Endothelial cell of umbilical vein (primary cell): ENCODE measurements at regions not wholly inside any gene's neighbourhood (a gene's known extent, or its start where the extent isn't known, plus 50 kb on each side); places are given as distances from the start of the nearest gene placed in this dataset.

Experiments used
- EZH2 ChIP-seq: IDR thresholded peaks from 2 replicates; pipeline ENCODE4 v1.6.1; 2012; ENCODE audit warnings: borderline replicate concordance, low read depth, mild to moderate bottlenecking, moderate library complexity, low read length, inconsistent platforms; ENCODE audit not compliant: severe bottlenecking
- FOS ChIP-seq: IDR thresholded peaks from 2 replicates; pipeline ENCODE4 v1.6.1; 2011; ENCODE audit warnings: mild to moderate bottlenecking, low read length, moderate library complexity, borderline replicate concordance; ENCODE audit not compliant: insufficient read depth
- GATA2 ChIP-seq: IDR thresholded peaks from 2 replicates; pipeline ENCODE4 v1.7.0; 2011; ENCODE audit warnings: low read depth, mild to moderate bottlenecking, moderate library complexity, mixed read lengths, low read length; ENCODE audit not compliant: insufficient read length, insufficient read depth
- MAX ChIP-seq: IDR thresholded peaks from 2 replicates; pipeline ENCODE4 v1.6.1; 2011; ENCODE audit not compliant: insufficient read depth, insufficient read length
- MYC ChIP-seq: IDR thresholded peaks from one replicate; pipeline ENCODE4 v1.6.1; 2011; ENCODE audit warnings: mild to moderate bottlenecking, low read depth, low read length
- POLR2A ChIP-seq: IDR thresholded peaks from 2 replicates; pipeline ENCODE4 v1.6.1; 2012; ENCODE audit warnings: low read depth, mild to moderate bottlenecking, control low read depth, low read length
- POLR2AphosphoS5 ChIP-seq: IDR thresholded peaks from 2 replicates; pipeline ENCODE4 v1.6.1; 2012; ENCODE audit warnings: low read depth, mild to moderate bottlenecking, control low read depth, low read length, moderate library complexity; ENCODE audit not compliant: insufficient read depth
- TF ChIP-seq, protein P1 (sequence below), 2 donors: IDR thresholded peaks; 1 replicate in 1 of 2; 2 replicates in 1 of 2; pipeline ENCODE4 v1.5.1; 2011; ENCODE audit warnings: low read length in 2 of 2, mild to moderate bottlenecking in 2 of 2, moderate library complexity in 2 of 2, control low read depth in 1 of 2, inconsistent platforms in 1 of 2, low read depth in 1 of 2; ENCODE audit not compliant: insufficient read depth in 1 of 2; ENCODE audit errors: extremely low read depth in 1 of 2

DNA sequence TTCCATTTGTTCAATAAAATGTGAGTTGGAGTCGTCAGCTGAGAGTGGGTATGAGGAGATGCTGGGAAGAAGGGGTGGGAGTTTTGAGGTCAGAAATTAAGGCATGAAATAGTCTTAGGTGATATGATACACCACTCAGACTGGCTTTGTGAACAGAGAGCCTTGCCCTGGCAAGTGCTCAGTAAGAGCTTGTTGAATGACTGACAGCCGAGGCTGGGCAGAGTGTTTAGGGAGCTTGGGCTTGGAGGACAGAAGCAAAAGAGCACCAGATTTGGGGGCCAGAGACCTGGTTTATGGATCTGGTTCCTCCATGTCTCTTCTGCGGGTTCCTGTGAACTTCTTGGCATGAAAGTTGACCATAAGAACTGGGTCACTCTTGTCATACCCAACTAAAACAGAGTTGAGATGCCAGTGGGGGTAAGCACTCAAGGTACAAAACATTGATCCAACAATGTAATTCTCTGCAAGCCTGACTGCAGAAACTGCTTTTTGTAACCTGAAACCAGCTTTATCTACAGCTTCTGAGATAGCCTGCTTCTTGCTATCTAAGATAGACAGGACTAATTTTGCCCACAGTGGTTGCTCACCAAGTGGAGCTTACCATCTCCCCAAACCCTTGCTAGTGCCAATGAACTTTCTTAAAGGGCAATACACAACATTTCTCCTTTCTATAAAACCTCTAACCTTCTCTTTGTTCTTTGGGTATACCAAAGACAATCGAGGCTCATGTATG lies 126.4 kb downstream of the TENT5C start:
- TF ChIP-seq, protein P1, sequence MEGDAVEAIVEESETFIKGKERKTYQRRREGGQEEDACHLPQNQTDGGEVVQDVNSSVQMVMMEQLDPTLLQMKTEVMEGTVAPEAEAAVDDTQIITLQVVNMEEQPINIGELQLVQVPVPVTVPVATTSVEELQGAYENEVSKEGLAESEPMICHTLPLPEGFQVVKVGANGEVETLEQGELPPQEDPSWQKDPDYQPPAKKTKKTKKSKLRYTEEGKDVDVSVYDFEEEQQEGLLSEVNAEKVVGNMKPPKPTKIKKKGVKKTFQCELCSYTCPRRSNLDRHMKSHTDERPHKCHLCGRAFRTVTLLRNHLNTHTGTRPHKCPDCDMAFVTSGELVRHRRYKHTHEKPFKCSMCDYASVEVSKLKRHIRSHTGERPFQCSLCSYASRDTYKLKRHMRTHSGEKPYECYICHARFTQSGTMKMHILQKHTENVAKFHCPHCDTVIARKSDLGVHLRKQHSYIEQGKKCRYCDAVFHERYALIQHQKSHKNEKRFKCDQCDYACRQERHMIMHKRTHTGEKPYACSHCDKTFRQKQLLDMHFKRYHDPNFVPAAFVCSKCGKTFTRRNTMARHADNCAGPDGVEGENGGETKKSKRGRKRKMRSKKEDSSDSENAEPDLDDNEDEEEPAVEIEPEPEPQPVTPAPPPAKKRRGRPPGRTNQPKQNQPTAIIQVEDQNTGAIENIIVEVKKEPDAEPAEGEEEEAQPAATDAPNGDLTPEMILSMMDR (IDR thresholded peaks at IDR 0.05; ENCODE audit: extremely low read depth in 1 of 2, insufficient read depth in 1 of 2, low read depth in 1 of 2, low read length in 2 of 2), result no peak
- no peak for TF ChIP-seq POLR2A
- TF ChIP-seq GATA2, result no peak
- TF ChIP-seq EZH2, result no peak
- no peak for TF ChIP-seq FOS
- no peak for TF ChIP-seq POLR2AphosphoS5
- no peak for TF ChIP-seq MAX
- no peak for TF ChIP-seq MYC
